Fibroblast of villous mesenchyme (primary cell): ENCODE measurements at regions not wholly inside any gene's neighbourhood (a gene's known extent, or its start where the extent isn't known, plus 50 kb on each side); places are given as distances from the start of the nearest gene placed in this dataset.
"Not testable (repeated sequence)": the region's sequence is repeated elsewhere in the genome, so short reads cannot be mapped to it uniquely, and the experiment has no call there.

ENCODE experiments used
- DNase-seq: peaks from one replicate; pipeline ENCODE4 v3.0.0-alpha.2; 2010; ENCODE audit warnings: low read depth
- H3K4me3 ChIP-seq: 2 replicates; pipeline ENCODE4 v1.5.1; 2011; ENCODE audit warnings: low read depth, mild to moderate bottlenecking, low read length
- CTCF ChIP-seq: IDR thresholded peaks from 2 replicates; pipeline ENCODE4 v1.5.1; 2012; ENCODE audit warnings: low read depth, mild to moderate bottlenecking, low read length; ENCODE audit not compliant: insufficient read depth

GRCh38 chr2:142557391-142557790, 320.1 kb upstream of the KYNU start:
- no peak for DNase-seq
- no peak overlapping the region for H3K4me3 ChIP-seq
- TF ChIP-seq CTCF, result no peak

GRCh38 chr2:142545999-142546398, 331.5 kb upstream of the KYNU start:
- not testable (repeated sequence) for DNase-seq, H3K4me3 ChIP-seq

GRCh38 chr2:142545036-142545435, 332.4 kb upstream of the KYNU start:
- no peak overlapping the region for H3K4me3 ChIP-seq
- DNase-seq, result no peak
- TF ChIP-seq CTCF, result no peak

- H3K4me3 ChIP-seq, result no peak overlapping the region
Measured at GRCh38 chr2:142544173-142544572, 333.3 kb upstream of the KYNU start.

GRCh38 chr2:142542431-142542910, 335.0 kb upstream of the KYNU start:
- DNase-seq, result no peak
- no peak overlapping the region for H3K4me3 ChIP-seq
- no peak for TF ChIP-seq CTCF

More at GRCh38 chr2:142544173-142544572, 333.3 kb upstream of the KYNU start:
- TF ChIP-seq CTCF, result no peak
- no peak for DNase-seq

GRCh38 chr2:142536966-142537365, 340.5 kb upstream of the KYNU start:
- TF ChIP-seq CTCF, result no peak
- no peak for DNase-seq
- H3K4me3 ChIP-seq, result no peak overlapping the region

- no peak overlapping the region for H3K4me3 ChIP-seq
- no peak for DNase-seq
- TF ChIP-seq CTCF, result no peak
Measured at GRCh38 chr2:142536492-142536891, 341.0 kb upstream of the KYNU start.
